ENCODE measurements at regions not wholly inside any gene's neighbourhood (a gene's known extent, or its start where the extent isn't known, plus 50 kb on each side); places are given as distances from the start of the nearest gene placed in this dataset.

GRCh38 chr22:48426466-48427380 lies 1401.0 kb downstream of the BRD1 start:
- Histone ChIP-seq H3K9me2 (ENCODE audit: insufficient read depth) (no peaks in the 10 kb centered on the region), H3K27ac (ENCODE audit: low read depth, low read length) (no peak overlapping the region), H3K4me2 (ENCODE audit: low read length) (no peak overlapping the region), H2AFZ (ENCODE audit: low read depth, low read length, poor library complexity, severe bottlenecking) (no peak overlapping the region), H4K20me1 (ENCODE audit: insufficient read depth) (no peaks in the 10 kb centered on the region), H3K36me3 (ENCODE audit: control insufficient read depth in 1 of 2, insufficient read depth in 2 of 2, low read length in 2 of 2) (no peaks in the 10 kb centered on the region), H3K79me2 (ENCODE audit: insufficient read depth, low read length) (no peaks in the 10 kb centered on the region), H3K4me3 (replicated peaks in 1 of 2; ENCODE audit: low read depth in 1 of 2, low read length in 2 of 2) (no peak overlapping the region), H3K27me3 (ENCODE audit: insufficient read depth, low read length) (peaks cover 4% of the 10 kb centered on the region; the same call in 1 of the 2 replicates), H3K4me1 (ENCODE audit: control insufficient read depth in 1 of 2, insufficient read depth in 2 of 2, low read length in 2 of 2) (no peaks in the 10 kb centered on the region), H3K9ac (ENCODE audit: low read length) (no peak overlapping the region), H3K9me3 (ENCODE audit: control insufficient read depth in 1 of 2, insufficient read depth in 1 of 2, low read depth in 1 of 2, low read length in 2 of 2) (no peaks in the 10 kb centered on the region)
- ChIA-PET RAD21 (ENCODE audit: low non-redundant PET in 1 of 2, low total read pairs in 2 of 2, uncharacterized antibody in 2 of 2, unreplicated experiment in 2 of 2) (no interaction called here), CTCF (no interaction called here), POLR2A (no interaction called here)
- intact Hi-C loops (cut with micrococcal nuclease), result no loop called here
- no peak for TF ChIP-seq POLR2A (IDR thresholded peaks at IDR 0.05; ENCODE audit: borderline replicate concordance, extremely low read depth, insufficient read depth, insufficient read length)
- BruUV-seq (replicated peaks), result no TSS peak
- no peak for DNase-seq (ENCODE audit: low read depth, low spot score)
- ATAC-seq, result no peak

GRCh38 chr22:48425641-48426040 lies 1402.0 kb downstream of the BRD1 start:
- H3K9me2 ChIP-seq (ENCODE audit: insufficient read depth), result no peaks in the 10 kb centered on the region
- no peak for ATAC-seq

More at GRCh38 chr22:48425641-48426040, 1402.0 kb downstream of the BRD1 start:
- CTCF ChIA-PET, result no interaction called here
- Histone ChIP-seq H2AFZ (ENCODE audit: low read depth, low read length, poor library complexity, severe bottlenecking) (no peak overlapping the region), H4K20me1 (ENCODE audit: insufficient read depth) (no peaks in the 10 kb centered on the region), H3K27ac (ENCODE audit: low read depth, low read length) (no peak overlapping the region), H3K79me2 (ENCODE audit: insufficient read depth, low read length) (no peaks in the 10 kb centered on the region), H3K9me3 (ENCODE audit: control insufficient read depth in 1 of 2, insufficient read depth in 1 of 2, low read depth in 1 of 2, low read length in 2 of 2) (no peaks in the 10 kb centered on the region), H3K27me3 (ENCODE audit: insufficient read depth, low read length) (peaks cover 4% of the 10 kb centered on the region; the same call in 1 of the 2 replicates), H3K36me3 (ENCODE audit: control insufficient read depth in 1 of 2, insufficient read depth in 2 of 2, low read length in 2 of 2) (no peaks in the 10 kb centered on the region), H3K9ac (ENCODE audit: low read length) (no peak overlapping the region), H3K4me1 (ENCODE audit: control insufficient read depth in 1 of 2, insufficient read depth in 2 of 2, low read length in 2 of 2) (no peaks in the 10 kb centered on the region), H3K4me3 (replicated peaks in 1 of 2; ENCODE audit: low read depth in 1 of 2, low read length in 2 of 2) (no peak overlapping the region), H3K4me2 (ENCODE audit: low read length) (no peak overlapping the region)
- BruUV-seq (replicated peaks), result no TSS peak
- POLR2A ChIA-PET, result no interaction called here
- RAD21 ChIA-PET (ENCODE audit: low non-redundant PET in 1 of 2, low total read pairs in 2 of 2, uncharacterized antibody in 2 of 2, unreplicated experiment in 2 of 2), result no interaction called here
- TF ChIP-seq SP1 (IDR thresholded peaks at IDR 0.05; ENCODE audit: low read depth) (no peak), YY1 (IDR thresholded peaks at IDR 0.05; ENCODE audit: extremely low read depth, insufficient replicate concordance, low read depth, low read length) (no peak), EGR1 (IDR thresholded peaks at IDR 0.05; ENCODE audit: low read depth) (no peak), CTCF (IDR thresholded peaks at IDR 0.05 in 2 of 3, conservative IDR thresholded peaks at IDR 0.05 in 1 of 3; ENCODE audit: borderline replicate concordance in 1 of 3, insufficient read depth in 1 of 3, low read depth in 2 of 3, low read length in 2 of 3) (no peak), ZNF274 (IDR thresholded peaks at IDR 0.05; ENCODE audit: low read depth, low read length) (no peak), TCF7L2 (IDR thresholded peaks at IDR 0.05; ENCODE audit: borderline replicate concordance, extremely low read depth, insufficient read depth, insufficient read length) (no peak), EZH2 (IDR thresholded peaks at IDR 0.05) (no peak), EZH2phosphoT487 (IDR thresholded peaks at IDR 0.05; ENCODE audit: borderline replicate concordance) (no peak)
- intact Hi-C loops (cut with micrococcal nuclease), result no loop called here
- DNase-seq (ENCODE audit: low read depth, low spot score), result no peak
